GM19240 (cell line): ENCODE measurements at regions not wholly inside any gene's neighbourhood (a gene's known extent, or its start where the extent isn't known, plus 50 kb on each side); places are given as distances from the start of the nearest gene placed in this dataset.
"Not testable (repeated sequence)": the region's sequence is repeated elsewhere in the genome, so short reads cannot be mapped to it uniquely, and the experiment has no call there.

Experiments used
- DNase-seq: peaks from one replicate; pipeline ENCODE4 v3.0.0; 2011; ENCODE audit warnings: low spot score; ENCODE audit not compliant: insufficient read length

DNA sequence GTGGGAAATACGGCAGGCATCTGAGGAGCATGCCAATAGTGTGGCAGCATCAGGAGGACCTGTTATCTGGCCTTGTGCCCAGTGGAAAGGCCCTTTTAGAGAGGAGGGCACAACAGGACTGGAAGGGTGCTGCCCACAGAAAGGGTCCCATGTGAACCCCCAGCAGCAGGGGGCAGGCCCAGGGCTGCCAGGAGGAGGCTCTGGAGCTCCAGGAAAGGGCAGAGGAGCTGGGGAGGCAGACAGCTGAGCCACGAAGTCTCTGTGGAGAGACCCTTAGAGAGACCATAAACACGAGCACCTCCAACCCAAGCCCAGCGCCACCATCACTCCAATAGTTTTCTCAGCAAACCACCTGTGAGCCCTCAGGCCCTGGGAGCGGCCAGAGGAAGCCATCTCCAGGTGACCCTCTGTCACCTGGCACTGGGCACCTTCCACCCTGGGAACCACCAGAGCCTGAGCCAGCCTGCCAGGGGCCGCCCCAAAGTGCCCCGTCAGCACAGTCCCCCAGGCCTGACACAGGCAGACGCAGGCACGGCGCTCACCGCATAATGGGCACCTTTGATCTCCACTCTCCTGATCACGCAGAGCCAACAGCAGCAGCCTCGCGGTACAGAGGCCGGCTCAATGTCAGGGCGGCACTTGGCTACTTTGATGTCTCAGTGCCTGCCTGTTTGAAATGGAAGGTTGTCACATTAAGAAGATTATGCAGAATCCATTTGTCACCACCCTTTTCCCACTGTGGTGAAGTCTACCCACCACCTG lies 162.5 kb upstream of the RAB6C start:
- DNase-seq = no peak

DNA sequence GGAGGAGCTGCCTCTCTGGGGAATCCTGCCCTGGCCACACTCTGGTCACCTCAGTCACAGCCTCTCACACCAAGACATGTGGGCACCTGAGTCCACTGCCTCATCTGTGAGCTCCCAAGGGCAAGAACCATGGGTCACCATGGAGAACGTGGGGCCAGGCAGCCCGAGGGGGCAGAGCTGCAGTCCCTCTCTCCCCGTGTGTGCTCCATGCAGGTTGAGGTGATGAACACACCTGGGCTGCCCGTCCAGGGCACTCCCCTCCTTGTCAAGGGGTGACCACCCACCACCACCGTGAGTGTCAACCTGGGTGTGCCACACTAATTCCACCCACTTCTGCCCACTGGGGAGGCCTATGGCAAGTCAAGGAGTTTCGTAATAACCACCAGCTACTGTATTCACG lies 159.6 kb upstream of the RAB6C start:
- DNase-seq = no peak

DNA sequence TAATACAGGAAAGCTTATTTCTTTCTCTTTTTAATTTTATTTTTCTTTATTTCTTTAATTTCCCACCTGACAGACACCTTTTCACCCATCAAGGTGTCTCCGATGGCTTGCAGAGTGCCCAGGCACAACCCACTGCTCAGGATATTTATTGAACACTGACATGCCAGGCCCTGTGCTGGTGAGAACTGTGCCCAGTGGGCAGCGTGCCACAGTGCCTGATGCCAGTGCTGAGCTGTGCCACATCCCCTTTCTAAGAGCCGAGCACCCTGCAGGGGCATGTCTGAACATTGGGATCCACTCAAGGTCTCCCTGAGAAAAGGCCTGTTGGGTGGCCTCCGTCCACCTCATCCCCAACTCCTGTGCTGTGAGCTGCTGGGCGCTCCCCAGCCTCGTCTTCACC lies 158.6 kb upstream of the RAB6C start:
- no peak for DNase-seq

DNA sequence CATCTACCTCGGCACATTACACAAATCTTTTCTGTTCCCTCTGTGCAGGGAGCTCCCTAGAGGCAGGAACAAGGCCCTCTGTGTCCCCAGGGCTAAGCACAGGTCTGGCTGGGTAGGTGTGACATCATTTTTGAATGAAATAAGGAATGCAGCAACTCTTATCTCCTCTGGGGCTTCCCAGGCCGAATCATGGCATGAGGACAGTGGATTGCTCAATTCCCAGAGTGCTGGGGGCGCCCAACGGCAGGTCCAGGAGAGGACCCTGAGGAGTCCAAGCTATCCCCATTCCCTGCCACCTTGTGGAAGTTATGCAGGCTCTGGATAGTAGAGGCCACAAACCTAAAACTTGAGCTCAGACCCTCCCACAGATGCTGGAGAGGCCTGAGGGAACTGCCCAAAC lies 158.0 kb upstream of the RAB6C start:
- DNase-seq = no peak

DNA sequence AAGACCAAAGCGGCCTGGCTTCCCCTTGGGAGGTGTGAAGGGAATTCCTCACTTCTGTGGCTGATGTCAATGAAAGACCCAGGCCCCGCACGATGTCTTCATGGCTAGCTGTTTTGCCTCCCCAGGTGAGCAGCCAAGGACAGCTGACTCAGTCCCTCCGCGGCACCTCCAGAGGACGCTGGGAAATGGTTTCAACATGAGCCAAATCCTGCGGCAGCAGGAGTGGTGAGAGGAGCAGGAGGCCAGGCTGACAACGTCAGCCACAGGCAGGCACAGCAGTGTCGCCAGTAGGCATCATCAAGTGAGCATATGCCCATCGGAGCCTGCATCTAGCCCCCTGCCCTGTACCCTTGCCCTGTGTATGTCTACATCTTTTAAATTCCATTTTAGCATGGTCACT lies 156.4 kb upstream of the RAB6C start:
- DNase-seq = no peak

DNA sequence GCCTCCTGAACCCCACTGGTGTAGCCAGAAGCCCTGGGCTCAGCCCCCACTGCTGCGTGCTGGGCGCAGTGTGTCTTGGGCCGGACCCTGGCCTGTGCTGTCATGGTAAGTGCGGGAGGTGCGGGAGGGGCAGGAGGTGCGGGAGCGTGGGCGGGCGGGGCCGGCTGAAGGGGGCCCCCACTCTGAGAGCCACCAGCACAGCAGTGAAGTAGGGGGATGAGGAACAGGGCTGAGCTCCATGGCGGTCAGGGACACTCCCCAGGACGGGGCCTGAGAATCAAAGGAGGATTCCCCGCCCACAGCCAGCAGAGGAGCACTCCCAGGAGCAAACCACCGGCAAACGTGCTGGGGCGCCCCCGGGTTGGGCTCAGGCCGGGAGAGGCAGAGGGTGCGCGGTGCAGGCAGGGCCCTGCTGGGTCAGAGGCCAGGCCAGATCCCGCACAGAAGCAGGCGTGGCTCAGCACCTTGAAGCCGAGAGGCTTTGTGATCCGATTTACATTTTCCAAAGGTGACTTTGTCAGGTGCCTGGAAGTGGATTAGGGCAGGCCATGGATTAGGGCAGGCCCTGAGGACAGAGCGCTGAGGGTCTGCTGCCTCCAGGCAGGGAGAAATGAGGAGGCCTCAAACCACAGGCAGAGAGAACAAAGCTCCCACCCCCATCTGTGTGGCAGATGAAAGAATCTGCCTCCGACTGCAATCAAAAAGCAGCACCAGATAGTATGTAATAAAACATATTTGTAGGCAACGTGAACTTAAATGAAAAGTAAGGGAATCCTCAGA lies 152.0 kb upstream of the RAB6C start:
- DNase-seq = no peak

DNA sequence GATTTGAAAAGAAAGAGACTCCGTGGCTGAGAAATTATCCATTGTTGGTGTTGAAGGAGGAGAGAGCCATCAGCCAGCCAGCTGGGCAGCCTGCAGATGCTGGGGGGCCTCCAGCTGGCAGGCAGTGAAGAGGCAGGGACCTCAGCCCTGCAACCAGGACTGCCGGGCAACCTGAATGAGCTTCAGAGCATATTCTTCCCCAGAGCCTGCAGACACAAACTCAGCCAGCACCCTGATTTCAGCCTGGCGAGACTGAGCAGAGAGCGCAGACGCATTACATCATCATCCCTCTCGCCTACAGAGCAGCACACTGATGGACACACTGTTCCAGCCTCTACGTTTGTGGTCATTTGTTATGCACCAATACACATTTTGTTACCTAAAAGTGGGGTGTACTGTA lies 150.7 kb upstream of the RAB6C start:
- no peak for DNase-seq

DNA sequence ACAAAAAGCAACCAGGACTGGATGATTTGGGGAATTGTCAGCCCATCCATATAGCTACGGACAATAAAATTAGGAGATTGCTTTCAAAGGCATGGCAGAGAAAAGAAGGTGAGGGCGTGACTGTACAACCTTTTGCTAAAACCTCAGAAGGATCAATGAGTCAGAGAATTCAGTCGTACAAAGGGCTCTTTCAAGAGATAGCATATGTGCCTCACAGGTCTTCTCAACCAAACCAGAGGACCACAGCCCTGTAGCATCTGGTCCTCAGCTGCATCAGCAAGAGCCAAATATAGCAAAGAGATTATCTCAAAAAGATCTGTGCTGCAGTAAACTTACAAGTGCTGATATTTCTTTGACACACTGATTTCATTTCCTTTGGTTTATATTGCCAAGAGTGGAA lies 149.9 kb upstream of the RAB6C start:
- no peak for DNase-seq

DNA sequence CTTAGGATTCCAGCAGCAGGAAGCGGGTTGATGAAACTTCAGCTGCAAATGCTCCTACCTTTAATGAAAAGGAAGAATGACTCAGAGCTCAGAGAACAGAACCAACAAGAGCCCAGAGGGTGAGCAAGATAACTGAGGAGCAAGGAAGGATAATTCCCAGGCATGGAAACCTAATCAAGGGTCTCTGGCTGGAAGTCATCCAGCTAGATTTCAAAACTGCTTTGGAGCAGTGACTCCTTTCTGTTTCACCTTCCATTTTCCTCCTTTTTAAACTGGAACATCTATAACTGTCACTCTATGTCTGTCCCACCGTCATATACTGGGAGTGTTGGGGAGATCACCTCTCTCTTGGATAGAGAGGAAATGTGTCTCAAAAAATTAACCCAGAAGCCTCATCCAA lies 148.4 kb upstream of the RAB6C start:
- DNase-seq = no peak

DNA sequence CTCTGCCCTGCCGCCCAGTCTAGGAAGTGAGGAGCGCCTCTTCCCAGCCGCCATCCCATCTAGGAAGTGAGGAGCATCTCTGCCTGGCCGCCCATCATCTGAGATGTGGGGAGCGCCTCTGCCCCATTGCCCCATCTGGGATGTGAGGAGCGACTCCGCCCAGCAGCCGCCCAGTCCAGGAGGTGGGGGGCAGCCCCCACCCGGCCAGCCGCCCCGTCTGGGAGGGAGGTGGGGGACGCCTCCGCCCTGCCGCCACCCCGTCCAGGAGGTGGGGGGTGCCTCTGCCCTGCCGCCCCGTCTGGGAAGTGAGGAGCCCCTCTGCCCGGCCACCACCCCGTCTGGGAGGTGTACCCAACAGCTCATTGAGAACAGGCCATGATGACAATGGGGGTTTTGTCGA lies 146.0 kb upstream of the RAB6C start:
- DNase-seq = not testable (repeated sequence)

DNA sequence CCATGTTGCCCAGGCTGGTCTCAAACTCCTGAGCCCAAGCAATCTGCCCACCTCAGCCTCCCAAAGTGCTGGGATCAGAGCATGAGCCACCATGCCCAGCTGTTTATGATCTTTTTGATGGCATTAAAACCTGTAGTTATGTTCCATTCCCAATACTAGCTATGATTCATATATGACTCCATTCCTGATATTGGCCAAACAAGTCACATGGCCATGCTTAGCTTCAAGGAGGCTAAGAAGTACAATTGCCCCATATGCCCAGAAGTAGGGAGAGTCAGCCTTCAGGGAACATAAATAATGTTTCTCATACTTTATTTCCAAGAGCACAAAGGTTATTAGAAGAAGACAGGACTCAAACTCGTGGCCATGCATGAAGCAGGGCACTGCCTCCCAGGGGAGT lies 132.4 kb upstream of the RAB6C start:
- no peak for DNase-seq

DNA sequence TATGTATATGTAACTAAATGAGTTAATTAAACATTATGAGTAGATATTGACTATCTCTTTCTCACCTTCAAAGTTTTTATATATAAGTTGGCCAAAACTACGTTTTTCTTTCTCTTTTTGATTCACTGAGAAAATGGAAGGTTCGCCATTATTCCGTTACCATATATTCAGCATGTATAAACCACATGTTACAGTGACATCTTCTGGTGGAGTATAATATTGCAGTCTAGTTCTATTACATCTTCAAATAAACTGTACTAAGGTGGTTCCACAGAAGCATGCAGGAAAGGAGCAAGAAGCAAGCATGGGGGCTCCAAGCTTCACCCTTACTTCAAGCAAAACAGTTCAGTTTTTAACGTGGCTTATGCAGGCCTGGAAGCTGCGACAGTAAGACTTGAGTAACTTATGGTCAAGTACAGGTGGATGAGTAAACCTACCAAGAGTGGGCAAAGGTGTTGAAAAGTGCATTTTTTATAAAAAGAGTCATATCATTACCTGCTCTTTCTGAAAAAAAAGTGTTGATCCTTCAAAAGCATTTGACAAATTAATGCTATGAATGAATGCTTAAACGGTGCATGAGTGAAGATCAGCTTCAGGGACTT lies 129.8 kb upstream of the RAB6C start:
- DNase-seq = peak; percentile 14

DNA sequence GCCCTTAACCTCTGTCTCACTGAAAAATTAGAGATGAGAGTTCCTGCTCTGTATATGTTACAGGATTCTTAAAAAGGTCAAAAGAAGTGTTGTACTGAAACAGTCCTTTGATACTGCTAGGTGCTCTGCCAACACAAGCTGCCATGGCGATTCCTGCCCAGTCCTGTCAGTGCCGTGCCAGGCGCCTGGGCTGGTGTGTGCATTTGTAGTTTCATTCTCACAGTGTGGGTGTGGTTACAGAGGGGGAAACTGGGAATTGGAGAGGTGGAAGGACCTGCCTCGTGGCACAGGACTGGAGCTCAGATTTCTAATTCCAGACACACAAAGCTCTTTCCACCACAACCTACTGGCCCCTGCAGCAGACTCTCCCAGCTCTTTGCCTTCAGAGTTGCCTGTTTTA lies 122.3 kb upstream of the RAB6C start:
- no peak for DNase-seq

DNA sequence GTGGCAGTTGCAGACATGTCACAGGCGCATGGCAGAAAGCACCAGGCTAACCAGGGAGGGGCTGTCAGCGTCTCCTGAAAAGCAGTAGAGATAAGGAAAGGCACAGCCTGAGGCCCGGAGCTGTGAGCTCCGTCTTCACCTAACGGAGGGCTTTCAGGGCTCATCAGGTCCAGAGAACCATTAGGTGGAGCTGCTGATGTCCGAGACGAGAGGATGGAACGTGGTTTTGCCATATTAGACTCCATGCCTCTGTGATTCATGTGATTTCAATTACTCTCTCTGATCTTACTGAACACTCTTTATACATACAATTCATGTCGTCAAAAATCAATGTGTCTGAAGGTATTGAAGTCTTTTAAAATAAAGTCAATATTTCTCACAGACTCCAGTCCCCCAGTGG lies 120.3 kb upstream of the RAB6C start:
- DNase-seq = no peak

DNA sequence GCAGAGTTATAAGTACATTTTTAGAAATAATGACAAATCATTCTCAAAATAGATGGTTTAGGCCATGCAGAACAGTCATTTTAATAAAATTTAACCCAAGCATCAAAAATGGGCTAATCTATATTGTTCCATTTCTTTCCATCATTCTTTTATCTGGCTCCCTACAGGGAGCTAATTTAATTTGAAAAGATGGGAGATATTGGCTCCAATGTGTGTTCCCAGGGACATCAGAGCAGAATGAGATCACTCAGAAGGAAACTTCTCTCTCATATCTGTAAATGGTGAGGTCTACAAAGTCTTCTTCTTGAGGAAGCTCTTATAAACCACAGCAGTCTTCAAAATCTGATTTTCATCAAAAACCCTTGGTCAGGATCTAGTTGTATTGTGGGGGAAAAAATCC lies 119.4 kb upstream of the RAB6C start:
- DNase-seq = no peak

DNA sequence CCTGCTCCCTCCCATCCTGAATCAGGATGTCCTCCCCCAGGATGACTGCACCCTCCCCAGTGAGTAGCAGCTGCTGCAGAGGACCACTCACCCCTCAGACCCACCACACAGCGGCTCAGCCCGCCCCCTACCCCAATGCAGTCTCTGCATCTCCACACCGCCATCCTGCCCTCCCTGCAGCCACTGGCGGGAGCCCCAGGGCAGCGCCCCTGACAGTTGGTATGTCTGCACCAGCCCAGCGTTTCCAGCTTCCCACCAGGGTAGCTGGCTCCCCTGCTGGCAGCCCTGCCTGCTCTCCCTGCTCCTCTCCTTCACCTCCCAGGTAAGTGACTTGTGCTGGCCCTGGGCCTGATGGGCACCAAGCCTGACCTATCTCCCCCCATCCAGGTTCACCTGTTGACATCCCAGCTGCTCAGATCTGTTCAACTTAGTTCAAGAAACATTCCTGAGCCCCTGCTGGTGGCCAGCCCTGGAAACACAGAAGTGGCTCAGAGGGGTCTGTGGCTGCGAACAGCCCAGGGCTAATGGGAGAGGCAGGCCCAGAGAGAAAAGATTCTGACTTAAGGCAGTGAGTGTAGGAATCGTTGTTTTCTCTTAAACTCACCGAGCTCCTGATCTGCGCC lies 117.7 kb upstream of the RAB6C start:
- no peak for DNase-seq

DNA sequence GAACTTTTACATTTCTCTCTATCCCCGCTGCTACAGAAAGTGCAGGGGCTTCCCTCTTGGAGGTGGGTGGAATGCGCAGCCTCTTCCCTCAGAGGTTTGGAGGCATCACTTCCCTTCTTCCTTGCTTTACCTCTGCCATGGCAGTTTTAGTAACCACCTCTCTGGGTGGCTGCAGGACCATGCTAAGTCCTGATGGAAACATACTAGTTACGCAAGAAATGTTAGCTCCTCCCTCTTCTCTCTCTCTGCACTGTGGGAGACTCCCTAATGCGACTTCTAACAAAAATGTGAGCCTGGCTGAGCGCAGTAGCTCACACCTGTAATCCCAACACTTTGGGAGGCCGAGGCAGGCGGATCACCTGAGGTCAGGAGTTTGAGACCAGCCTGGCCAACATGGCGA lies 116.8 kb upstream of the RAB6C start:
- no peak for DNase-seq

DNA sequence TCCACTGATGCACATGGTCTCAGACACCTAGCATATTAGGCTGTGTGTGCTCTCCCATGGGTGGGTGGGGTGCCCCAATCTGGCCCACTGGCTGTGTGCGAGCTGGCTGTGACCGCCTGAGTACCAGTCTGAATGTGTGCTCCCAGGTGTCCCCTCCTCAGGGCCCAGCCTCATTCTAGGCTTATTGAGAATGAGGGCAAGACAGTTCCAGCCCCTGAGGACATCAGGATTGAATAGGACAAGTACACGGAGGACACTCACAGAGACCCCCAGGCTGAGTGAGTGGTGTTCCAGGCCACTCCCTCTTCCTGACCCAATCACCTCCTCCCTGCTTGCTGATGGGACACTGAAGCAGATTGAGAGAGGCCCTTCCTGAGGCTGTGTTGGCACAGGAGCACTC lies 116.1 kb upstream of the RAB6C start:
- no peak for DNase-seq

DNA sequence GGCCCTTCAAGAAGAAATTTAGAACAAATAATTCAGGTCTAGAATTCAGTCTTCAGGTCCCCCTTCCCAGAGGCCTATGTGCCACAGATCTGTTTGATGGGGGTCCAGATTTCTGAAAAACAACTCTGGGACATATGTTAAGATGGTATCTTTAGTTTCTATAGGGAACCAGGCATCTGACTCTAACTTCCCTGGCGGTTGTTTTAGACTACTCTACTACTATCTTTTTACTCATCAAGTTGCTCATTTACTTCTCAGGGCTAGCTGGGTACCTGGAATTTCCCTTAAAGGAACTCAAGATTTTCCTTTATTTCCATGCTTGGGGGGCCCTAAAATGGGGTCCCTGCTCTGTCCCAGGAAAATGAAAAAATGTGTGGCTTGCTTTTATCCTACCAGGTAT lies 114.7 kb upstream of the RAB6C start:
- DNase-seq = no peak

DNA sequence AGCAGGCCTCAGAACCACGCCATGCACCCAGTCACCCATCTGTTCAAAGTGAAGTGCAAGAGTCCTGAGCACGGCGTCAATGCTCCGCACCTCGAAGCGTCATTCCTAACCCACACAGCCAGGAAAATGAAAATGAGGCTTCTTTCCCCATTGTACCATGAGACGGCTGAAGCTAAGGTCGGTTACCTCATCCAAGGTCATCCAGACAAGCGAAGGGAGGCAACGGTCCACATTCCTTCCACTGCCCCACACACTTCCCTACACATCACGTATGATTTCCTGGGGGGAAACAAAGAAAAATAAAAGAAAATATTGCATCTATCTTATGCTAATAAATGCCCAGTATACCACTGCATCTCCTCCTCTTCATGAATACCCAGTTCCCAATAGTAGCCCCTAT lies 113.5 kb upstream of the RAB6C start:
- DNase-seq = no peak

DNA sequence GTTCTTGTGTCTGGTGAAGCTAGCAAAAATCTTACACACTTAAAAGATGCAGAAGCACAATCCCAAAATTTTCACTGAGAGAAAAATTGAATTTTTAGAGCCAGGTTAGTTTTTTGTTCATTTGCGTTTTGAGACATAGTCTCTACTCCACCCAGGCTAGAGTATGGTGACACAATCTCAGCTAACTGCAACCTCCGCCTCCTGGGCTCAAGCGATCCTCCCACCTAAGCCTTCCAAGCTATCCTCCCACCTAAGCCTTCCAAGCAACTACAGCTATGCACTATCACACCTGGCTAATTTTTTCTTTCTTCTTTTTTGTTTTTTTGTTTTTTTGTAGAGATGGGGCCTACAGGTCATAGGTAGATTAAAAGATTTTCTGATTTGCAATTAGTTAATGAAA lies 113.1 kb upstream of the RAB6C start:
- DNase-seq = no peak

DNA sequence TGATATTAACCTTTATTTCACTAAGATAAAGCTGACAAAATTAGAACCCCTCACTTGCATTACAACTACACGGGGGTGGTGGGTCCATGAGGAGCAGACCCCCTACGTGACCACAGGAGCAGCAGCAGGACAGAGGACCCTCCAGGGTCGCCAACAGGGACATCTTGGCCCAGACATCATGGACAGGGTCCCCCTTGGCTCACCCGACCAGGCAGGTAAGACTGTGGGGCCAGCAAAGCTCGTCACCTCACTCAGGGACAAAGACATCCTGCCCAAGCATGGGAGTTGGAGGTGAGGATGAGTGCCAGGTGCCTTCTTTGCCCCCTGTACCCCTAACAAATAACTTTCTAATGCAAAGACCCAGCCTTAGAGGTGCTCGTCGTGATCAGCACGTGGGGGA lies 111.3 kb upstream of the RAB6C start:
- no peak for DNase-seq
